HG03045 (cell line): ENCODE measurements at regions not wholly inside any gene's neighbourhood (a gene's known extent, or its start where the extent isn't known, plus 50 kb on each side); places are given as distances from the start of the nearest gene placed in this dataset.

Experiments
- ATAC-seq: cut with Tn5 transposase; IDR thresholded peaks from one replicate; pipeline ENCODE4 v1.9.1; 2021; ENCODE audit warnings: mild to moderate bottlenecking, moderate library complexity; ENCODE audit not compliant: unreplicated experiment

GRCh38 chr4:168028970-168029597 is 63.3 kb upstream of the ANXA10 start:
- ATAC-seq: no peak

GRCh38 chr4:168037676-168038075 is 54.7 kb upstream of the ANXA10 start:
- ATAC-seq: no peak

- no peak for ATAC-seq
Measured at GRCh38 chr4:168039593-168039992, 52.7 kb upstream of the ANXA10 start.
